ENCODE measurements at regions not wholly inside any gene's neighbourhood (a gene's known extent, or its start where the extent isn't known, plus 50 kb on each side); places are given as distances from the start of the nearest gene placed in this dataset.
"Not testable (repeated sequence)": the region's sequence is repeated elsewhere in the genome, so short reads cannot be mapped to it uniquely, and the experiment has no call there.

- ATAC-seq: no peak
These were observed 54.4 kb upstream of the BMP4 start for GRCh38 chr14:54010981-54011380.

- no peak for ATAC-seq
These were observed 66.4 kb upstream of the BMP4 start for GRCh38 chr14:54023027-54023426.

DNA sequence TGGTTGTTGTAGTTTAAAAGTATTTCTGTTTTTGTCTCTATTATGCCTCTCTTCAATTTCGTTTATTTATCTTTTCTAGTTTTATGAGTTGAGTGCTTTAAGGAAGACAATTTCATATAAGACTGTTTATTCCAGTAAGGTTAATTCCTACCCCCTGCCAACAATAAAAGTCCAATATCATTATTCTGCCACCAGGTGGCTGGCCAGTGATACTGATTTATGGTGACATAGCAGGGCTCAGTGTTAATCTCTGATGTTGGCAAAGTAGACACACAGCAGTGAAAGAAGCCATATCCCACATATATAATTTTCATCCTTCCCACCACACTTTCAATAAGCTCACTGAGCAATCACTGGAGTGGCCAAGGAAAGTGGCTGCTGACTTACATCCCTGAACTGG is 69.0 kb upstream of the BMP4 start:
- ATAC-seq: peak; percentile 51

DNA sequence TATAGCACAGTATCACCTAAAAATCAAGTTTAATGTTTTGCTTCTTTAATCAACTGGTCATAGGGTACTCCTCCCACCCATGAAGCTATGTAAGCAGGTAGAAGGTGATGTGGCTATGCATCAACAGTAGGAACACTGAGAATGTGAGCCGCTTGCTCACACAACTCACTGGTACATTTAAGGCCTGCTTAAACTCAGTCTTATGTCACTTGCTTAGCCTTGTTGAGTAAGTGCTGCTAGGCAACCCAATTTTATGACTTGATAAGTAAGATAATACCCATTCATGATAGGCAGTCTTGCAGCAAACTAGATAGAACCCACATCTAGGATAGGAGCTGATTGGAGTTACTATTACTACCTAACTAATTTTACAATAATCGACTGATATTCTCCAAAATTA is 70.0 kb upstream of the BMP4 start:
- ATAC-seq: no peak

- ATAC-seq: not testable (repeated sequence)
These were observed 74.4 kb upstream of the BMP4 start for GRCh38 chr14:54030996-54031395.

DNA sequence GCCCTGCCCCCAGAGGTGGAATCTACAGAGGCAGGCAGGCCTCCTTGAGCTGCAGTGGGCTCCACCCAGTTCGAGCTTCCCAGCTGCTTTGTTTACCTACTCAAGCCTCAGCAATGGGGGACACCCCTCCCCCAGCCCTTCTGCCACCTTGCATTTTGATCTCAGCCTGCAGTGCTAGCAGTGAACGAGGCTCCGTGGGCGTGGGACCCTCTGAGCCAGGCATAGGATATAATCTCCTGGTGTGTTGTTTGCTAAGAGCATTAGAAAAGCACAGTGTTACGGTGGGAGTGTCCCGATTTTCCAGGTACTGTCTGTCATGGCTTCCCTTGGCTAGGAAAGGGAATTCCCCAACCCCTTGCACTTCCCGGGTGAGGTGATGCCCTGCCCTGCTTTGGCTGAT is 76.7 kb upstream of the BMP4 start:
- ATAC-seq: not testable (repeated sequence)

DNA sequence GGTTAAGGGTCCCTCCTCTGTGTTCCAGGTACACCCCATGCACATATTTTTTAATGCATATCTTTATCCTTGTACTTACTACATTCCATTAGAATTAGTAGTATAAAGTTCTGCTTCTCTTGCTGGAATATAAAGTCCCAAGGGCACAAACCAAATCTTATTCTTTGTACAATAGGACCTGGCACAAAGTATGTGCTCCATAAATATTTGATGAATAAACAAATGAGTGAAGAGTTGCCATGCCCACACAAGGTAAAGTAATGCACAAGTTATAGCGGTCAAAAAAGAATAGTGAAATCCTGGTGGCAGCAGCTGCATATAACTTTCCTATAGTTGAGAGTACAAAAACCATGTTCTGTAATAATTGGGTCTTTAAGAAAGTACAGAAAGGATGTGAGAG is 82.1 kb upstream of the BMP4 start:
- no peak for ATAC-seq

GRCh38 chr14:54039311-54039710 is 82.7 kb upstream of the BMP4 start:
- no peak for ATAC-seq

- no peak for ATAC-seq
These were observed 84.2 kb upstream of the BMP4 start for GRCh38 chr14:54040846-54041245.

GRCh38 chr14:54046250-54046649 is 89.6 kb upstream of the BMP4 start:
- no peak for ATAC-seq

GRCh38 chr14:54047645-54048308 is 91.2 kb upstream of the BMP4 start:
- no peak for ATAC-seq

DNA sequence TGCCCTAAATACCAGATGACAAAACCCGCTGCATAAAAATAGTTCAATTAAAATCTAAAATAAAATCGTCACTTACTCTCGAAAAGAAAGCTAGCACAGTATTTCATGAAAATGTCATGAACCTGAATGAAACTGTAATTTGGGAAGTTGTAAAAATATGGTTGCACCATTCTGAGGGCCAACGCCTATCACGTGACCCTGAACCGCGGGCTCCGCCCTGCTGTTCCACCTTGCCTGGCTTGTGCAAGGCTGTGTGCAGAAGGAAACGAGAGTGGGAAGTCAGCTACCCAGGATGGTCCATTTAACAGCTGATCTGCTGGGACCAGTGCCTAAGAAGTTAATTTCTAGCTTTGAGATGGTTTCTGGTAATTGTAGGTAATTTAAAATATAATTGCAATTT is 91.7 kb upstream of the BMP4 start:
- no peak for ATAC-seq

DNA sequence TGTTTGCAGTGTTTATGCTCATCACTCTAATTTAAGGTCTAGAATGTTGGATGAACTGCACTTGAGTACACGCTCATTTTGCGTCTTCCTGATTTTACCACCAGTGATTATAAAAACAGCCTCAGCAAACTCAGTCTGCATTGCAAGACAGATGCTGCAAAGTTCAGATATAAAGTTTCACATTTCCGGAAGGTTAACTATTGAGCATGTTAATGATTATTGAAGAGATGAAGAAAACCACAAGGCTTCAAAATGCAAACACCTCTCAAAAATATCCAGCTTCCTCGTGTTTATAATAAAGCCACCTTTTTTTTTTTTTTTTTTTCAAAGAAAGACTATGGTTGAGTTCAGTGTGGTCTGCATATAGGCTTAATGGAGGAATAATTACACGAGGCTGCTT is 92.1 kb upstream of the BMP4 start:
- ATAC-seq: no peak

- ATAC-seq: no peak
These were observed 94.1 kb upstream of the BMP4 start for GRCh38 chr14:54050759-54051158.

GRCh38 chr14:54052696-54053385 is 96.2 kb upstream of the BMP4 start:
- no peak for ATAC-seq

DNA sequence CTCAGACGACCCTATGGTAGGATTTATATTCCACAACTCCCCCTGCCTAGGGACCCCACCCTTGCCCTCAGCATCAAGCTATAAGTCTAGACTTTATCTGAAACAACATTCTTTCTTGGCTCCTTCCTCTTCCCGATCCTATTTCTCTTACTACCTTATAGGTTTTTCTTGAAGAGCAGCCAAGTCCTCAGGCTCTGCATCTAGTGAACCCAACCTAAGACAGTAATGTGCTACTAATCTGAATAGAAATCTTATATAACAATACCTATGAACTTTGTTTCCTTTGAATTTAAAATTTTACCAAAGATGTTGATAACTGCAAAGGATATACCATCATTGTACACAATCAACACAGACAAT is 96.7 kb upstream of the BMP4 start:
- no peak for ATAC-seq

DNA sequence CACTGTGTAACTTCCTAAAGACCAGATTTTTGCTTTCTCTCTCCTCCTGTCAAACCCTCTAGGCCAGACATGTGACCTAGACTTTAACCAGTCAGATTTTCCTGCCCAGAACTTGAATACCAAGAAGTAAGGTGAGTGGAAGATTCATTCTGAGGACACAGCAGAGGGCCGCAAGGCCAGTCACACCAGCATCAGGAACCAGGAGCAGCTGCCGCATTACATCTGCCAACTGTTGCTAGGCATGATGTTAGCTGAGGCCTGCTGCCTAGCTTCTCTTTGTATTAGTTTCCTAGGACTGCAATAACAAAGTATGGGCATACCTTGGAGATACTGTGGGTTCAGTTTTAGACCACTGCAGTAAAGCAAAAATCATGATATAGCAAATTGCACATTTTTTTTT is 101.9 kb upstream of the BMP4 start:
- ATAC-seq: no peak

DNA sequence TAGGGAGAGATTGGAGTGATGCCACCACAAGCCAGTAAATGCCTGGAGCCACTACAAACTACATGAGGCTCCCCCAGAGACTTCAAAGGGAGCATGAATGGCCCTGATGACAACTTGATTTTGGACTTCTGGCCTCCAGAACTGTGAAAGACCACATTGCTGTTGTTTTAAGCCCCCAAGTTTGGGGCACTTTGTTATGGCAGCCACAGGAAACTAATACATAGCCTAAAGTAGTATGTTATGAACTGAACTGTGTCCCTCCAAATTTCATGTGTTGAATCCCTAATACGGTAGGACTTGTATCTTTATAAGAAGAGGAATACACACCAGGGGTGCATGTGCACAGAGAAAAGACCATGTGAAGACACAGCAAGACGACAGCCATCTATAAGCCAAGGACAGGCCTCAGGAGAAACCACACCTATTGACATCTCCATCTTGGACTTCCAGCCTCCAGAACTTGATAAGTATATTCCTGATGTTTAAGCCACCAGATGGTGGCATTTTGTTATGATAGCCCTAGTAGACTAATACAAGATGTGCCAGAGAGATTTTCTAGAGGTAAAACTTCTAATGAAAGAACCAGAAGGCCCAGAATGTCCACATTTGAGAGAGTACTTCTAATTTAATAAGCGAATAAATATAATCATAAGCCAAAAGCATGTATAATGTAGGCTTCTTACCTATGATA is 127.1 kb upstream of the BMP4 start:
- ATAC-seq: no peak

- ATAC-seq: no peak
These were observed 128.7 kb upstream of the BMP4 start for GRCh38 chr14:54085232-54085761.

- ATAC-seq: no peak
These were observed 129.2 kb upstream of the BMP4 start for GRCh38 chr14:54085841-54086240.

- no peak for ATAC-seq
These were observed 130.1 kb upstream of the BMP4 start for GRCh38 chr14:54086767-54087166.

DNA sequence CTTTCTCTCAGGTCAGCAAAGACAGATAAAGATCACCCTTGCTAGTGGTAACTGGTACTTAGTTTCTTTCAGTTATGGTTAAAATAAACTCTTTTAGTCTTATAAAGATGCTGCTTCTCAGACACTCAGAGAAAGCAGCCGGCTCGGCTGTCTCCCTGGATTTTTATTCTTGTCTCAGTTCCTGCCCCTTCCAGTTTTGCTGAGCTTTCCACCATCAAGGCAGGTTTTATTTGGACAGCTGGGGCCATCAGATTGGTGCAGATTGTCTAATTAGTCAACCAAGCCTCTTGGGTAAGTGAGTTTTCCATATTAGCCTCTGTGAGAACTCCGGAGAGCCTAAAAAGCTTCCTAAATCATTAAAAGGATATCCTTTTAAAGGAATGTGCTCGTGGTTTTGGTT is 130.8 kb upstream of the BMP4 start:
- ATAC-seq: no peak

DNA sequence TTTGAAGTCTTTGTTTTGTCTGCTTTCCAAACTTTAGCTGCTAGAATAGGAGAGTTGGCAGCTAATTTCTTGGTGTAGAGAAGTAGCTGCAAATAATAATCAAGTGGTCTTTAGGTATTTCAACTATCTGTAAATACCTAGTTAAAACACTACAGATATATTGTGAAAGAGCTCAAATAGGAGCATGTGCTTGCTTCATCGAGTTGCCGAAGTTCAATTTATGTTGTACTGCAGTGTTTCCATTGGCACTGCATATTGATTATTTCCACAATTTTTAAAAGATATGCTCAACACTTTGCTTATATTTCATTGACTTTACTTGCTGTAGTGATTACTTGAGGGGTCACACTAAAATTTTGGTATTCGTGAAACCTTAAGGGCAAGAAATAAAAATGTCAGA is 131.6 kb upstream of the BMP4 start:
- no peak for ATAC-seq

- no peak for ATAC-seq
These were observed 133.6 kb upstream of the BMP4 start for GRCh38 chr14:54090274-54090673.

Data from esophagus mucosa (tissue), 1 donor.